DOHH2 (cell line): ENCODE measurements at regions not wholly inside any gene's neighbourhood (a gene's known extent, or its start where the extent isn't known, plus 50 kb on each side); places are given as distances from the start of the nearest gene placed in this dataset.

Experiments
- H3F3A ChIP-seq: fragments of 200-600 bp; sonication (generic), shearing (Covaris generic); 2 replicates; pipeline ENCODE4 v1.6.0; 2016; ENCODE audit warnings: antibody characterized with exemption, mild to moderate bottlenecking; ENCODE audit not compliant: control insufficient read depth, insufficient read depth
- H3K27ac ChIP-seq: fragments of 200-600 bp; sonication (generic); 2 replicates; pipeline ENCODE4 v1.5.1; 2014; ENCODE audit warnings: low read depth, mild to moderate bottlenecking, low read length, moderate library complexity
- H3K27me3 ChIP-seq: fragments of 200-600 bp; sonication (generic); 2 replicates; pipeline ENCODE4 v1.6.1; 2014; ENCODE audit warnings: mild to moderate bottlenecking, low read length, mixed read lengths; ENCODE audit not compliant: control insufficient read depth
- H3K36me3 ChIP-seq: fragments of 200-600 bp; sonication (generic); 2 replicates; pipeline ENCODE4 v1.6.1; 2014; ENCODE audit warnings: mild to moderate bottlenecking, low read length, moderate library complexity, mixed read lengths; ENCODE audit not compliant: control insufficient read depth
- H3K4me1 ChIP-seq: fragments of 200-600 bp; sonication (generic); 2 replicates; pipeline ENCODE4 v1.6.1; 2014; ENCODE audit warnings: mild to moderate bottlenecking, low read length, mixed read lengths; ENCODE audit not compliant: control insufficient read depth
- H3K4me2 ChIP-seq: fragments of 200-600 bp; sonication (generic); 2 replicates; pipeline ENCODE4 v1.6.0; 2014; ENCODE audit warnings: mild to moderate bottlenecking, low read length, moderate library complexity
- H3K4me3 ChIP-seq: fragments of 200-600 bp; sonication (generic); 2 replicates; pipeline ENCODE4 v1.5.1; 2014; ENCODE audit warnings: mild to moderate bottlenecking, low read length, mixed read lengths
- H3K79me2 ChIP-seq: fragments of 200-600 bp; sonication (generic); 2 replicates; pipeline ENCODE4 v1.6.1; 2014; ENCODE audit warnings: mild to moderate bottlenecking, low read length, mixed read lengths; ENCODE audit not compliant: control insufficient read depth
- H3K9me2 ChIP-seq: fragments of 200-600 bp; sonication (generic); replicated peaks from 2 replicates; pipeline ENCODE4 v1.6.1; 2014; ENCODE audit warnings: mild to moderate bottlenecking, low read length, mixed read lengths; ENCODE audit not compliant: control insufficient read depth
- H3K9me3 ChIP-seq: fragments of 200-600 bp; sonication (generic); 2 replicates; pipeline ENCODE4 v1.6.1; 2014; ENCODE audit warnings: antibody characterized with exemption, low read length, mixed read lengths; ENCODE audit not compliant: control insufficient read depth, insufficient read depth
- H4K20me1 ChIP-seq: fragments of 200-600 bp; sonication (generic); 2 replicates; pipeline ENCODE4 v1.6.0; 2014; ENCODE audit warnings: low read depth, mild to moderate bottlenecking, antibody characterized with exemption, low read length, moderate library complexity; ENCODE audit not compliant: control insufficient read depth, insufficient read depth
- CTCF ChIP-seq: fragments of 200-600 bp; sonication (generic); IDR thresholded peaks from one replicate; pipeline ENCODE4 v1.5.1; 2014; ENCODE audit warnings: antibody characterized with exemption, mild to moderate bottlenecking, low read depth, low read length; ENCODE audit not compliant: poor library complexity, severe bottlenecking
- EZH2phosphoT487 ChIP-seq: fragments of 200-600 bp; sonication (generic); IDR thresholded peaks from 2 replicates; pipeline ENCODE4 v1.6.1; 2017; ENCODE audit warnings: borderline replicate concordance, mild to moderate bottlenecking, antibody characterized with exemption, low read length, moderate library complexity, mixed read lengths

- H4K20me1 ChIP-seq, result no peaks in the 10 kb centered on the region
- no peaks in the 10 kb centered on the region for H3K36me3 ChIP-seq
- no peaks in the 10 kb centered on the region for H3K27me3 ChIP-seq
- H3F3A ChIP-seq, result no peaks in the 10 kb centered on the region
- H3K4me2 ChIP-seq, result no peak overlapping the region
- no peaks in the 10 kb centered on the region for H3K79me2 ChIP-seq
- no peak overlapping the region for H3K4me3 ChIP-seq
- H3K27ac ChIP-seq, result no peak overlapping the region
- no peaks in the 10 kb centered on the region for H3K4me1 ChIP-seq
- TF ChIP-seq EZH2phosphoT487, result no peak
- no peak for TF ChIP-seq CTCF
- H3K9me3 ChIP-seq, result no peaks in the 10 kb centered on the region
- no peaks in the 10 kb centered on the region for H3K9me2 ChIP-seq
Observed at GRCh38 chr20:17168026-17168612, 58.7 kb upstream of the PCSK2 start.

GRCh38 chr20:17169585-17170136 lies 57.2 kb upstream of the PCSK2 start:
- Histone ChIP-seq H3F3A (no peaks in the 10 kb centered on the region), H3K36me3 (no peaks in the 10 kb centered on the region), H3K4me3 (no peak overlapping the region), H3K27me3 (no peaks in the 10 kb centered on the region), H3K9me2 (no peaks in the 10 kb centered on the region), H4K20me1 (no peaks in the 10 kb centered on the region), H3K79me2 (no peaks in the 10 kb centered on the region), H3K4me1 (no peaks in the 10 kb centered on the region), H3K4me2 (no peak overlapping the region), H3K27ac (no peak overlapping the region), H3K9me3 (no peaks in the 10 kb centered on the region)
- no peak for TF ChIP-seq EZH2phosphoT487
- TF ChIP-seq CTCF, result no peak

GRCh38 chr20:17171746-17172280 lies 55.0 kb upstream of the PCSK2 start:
- Histone ChIP-seq H3K27me3 (no peaks in the 10 kb centered on the region), H3K79me2 (no peaks in the 10 kb centered on the region), H3K4me3 (no peak overlapping the region), H3K36me3 (no peaks in the 10 kb centered on the region), H3K4me2 (no peak overlapping the region), H3F3A (no peaks in the 10 kb centered on the region), H3K9me2 (no peaks in the 10 kb centered on the region), H3K4me1 (no peaks in the 10 kb centered on the region), H3K9me3 (no peaks in the 10 kb centered on the region), H4K20me1 (no peaks in the 10 kb centered on the region), H3K27ac (no peak overlapping the region)
- TF ChIP-seq CTCF (no peak), EZH2phosphoT487 (no peak)
